Mesendoderm (in vitro differentiated cells): ENCODE measurements at regions not wholly inside any gene's neighbourhood (a gene's known extent, or its start where the extent isn't known, plus 50 kb on each side); places are given as distances from the start of the nearest gene placed in this dataset.

Source experiments
- DNase-seq: peaks from one replicate; pipeline ENCODE4 v3.0.0; 2013
- H2AK5ac ChIP-seq: 2 replicates; pipeline ENCODE4 v1.6.1; 2013; ENCODE audit warnings: low read length, inconsistent platforms
- H2BK120ac ChIP-seq: 2 replicates; pipeline ENCODE4 v1.6.1; 2013; ENCODE audit warnings: low read depth, mild to moderate bottlenecking, low read length, moderate library complexity, mixed read lengths
- H2BK15ac ChIP-seq: replicated peaks from 2 replicates; pipeline ENCODE4 v1.6.1; 2013; ENCODE audit warnings: low read depth, mild to moderate bottlenecking, moderate library complexity
- H2BK5ac ChIP-seq: 2 replicates; pipeline ENCODE4 v1.6.1; 2013; ENCODE audit warnings: low read length, inconsistent platforms
- H3K18ac ChIP-seq: 2 replicates; pipeline ENCODE4 v1.6.1; 2013; ENCODE audit warnings: mild to moderate bottlenecking, low read length, mixed read lengths
- H3K23ac ChIP-seq: one replicate; pipeline ENCODE4 v1.6.1; 2013; ENCODE audit warnings: low read length
- H3K27ac ChIP-seq: 2 replicates; pipeline ENCODE4 v1.5.1; 2013; ENCODE audit warnings: low read depth, mild to moderate bottlenecking, inconsistent platforms, low read length, moderate library complexity
- H3K27me3 ChIP-seq: 2 replicates; pipeline ENCODE4 v1.6.1; 2013; ENCODE audit warnings: low read length, control low read depth, mild to moderate bottlenecking, inconsistent platforms; ENCODE audit not compliant: insufficient read depth, poor library complexity
- H3K36me3 ChIP-seq: 2 replicates; pipeline ENCODE4 v1.6.1; 2013; ENCODE audit warnings: low read length, inconsistent platforms; ENCODE audit not compliant: control insufficient read depth, insufficient read depth
- H3K4ac ChIP-seq: one replicate; pipeline ENCODE4 v1.6.1; 2013; ENCODE audit warnings: low read depth, mild to moderate bottlenecking, low read length, moderate library complexity
- H3K4me1 ChIP-seq: 2 replicates; pipeline ENCODE4 v1.6.1; 2013; ENCODE audit warnings: low read depth, low read length, inconsistent platforms; ENCODE audit not compliant: control insufficient read depth
- H3K4me2 ChIP-seq: 2 replicates; pipeline ENCODE4 v1.6.1; 2013; ENCODE audit warnings: low read length
- H3K4me3 ChIP-seq: 2 replicates; pipeline ENCODE4 v1.5.1; 2013; ENCODE audit warnings: mild to moderate bottlenecking, low read length
- H3K56ac ChIP-seq: one replicate; pipeline ENCODE4 v1.6.1; 2013; ENCODE audit warnings: low read length
- H3K79me1 ChIP-seq: 2 replicates; pipeline ENCODE4 v1.6.1; 2013; ENCODE audit warnings: low read length, inconsistent platforms
- H3K79me2 ChIP-seq: 2 replicates; pipeline ENCODE4 v1.6.1; 2013; ENCODE audit warnings: mild to moderate bottlenecking, low read length; ENCODE audit not compliant: control insufficient read depth, insufficient read depth
- H3K9ac ChIP-seq: 2 replicates; pipeline ENCODE4 v1.6.1; 2013; ENCODE audit warnings: low read length, inconsistent platforms
- H4K5ac ChIP-seq: one replicate; pipeline ENCODE4 v1.6.1; 2013; ENCODE audit warnings: low read length
- H4K8ac ChIP-seq: one replicate; pipeline ENCODE4 v1.6.1; 2013; ENCODE audit warnings: low read depth, mild to moderate bottlenecking, control low read depth, low read length, moderate library complexity
- WGBS: extraction: QIAGEN DNeasy Blood & Tissue Kit; methylation state at CpG from one replicate; pipeline ENCODE4 v1.1.7; 2013; ENCODE audit warnings: low lambda C conversion rate, missing lambda C conversion rate; ENCODE audit not compliant: insufficient coverage; ENCODE audit errors: extremely low coverage; 5-methylcytosine and 5-hydroxymethylcytosine counted together

DNA sequence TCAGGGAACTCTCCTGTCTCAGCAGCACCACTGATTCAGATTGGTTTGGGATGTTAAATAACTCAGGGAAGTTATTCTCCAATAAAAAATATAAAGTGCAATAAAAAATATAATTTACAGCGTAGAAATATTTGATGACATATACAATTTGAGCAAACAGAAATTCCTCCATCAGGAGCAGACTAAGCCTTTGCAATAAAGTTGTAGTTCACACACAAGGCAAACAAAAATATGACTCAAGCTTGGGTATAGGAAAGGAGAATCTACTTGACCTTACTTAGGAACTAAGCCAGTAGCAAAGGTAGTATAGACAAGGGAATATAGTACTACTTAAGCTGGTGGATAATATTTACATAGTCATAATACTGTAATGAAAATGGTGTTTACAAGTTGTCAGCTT, 264.1 kb downstream of the KIF21A start:
- Histone ChIP-seq H3K4me2 (no peak overlapping the region), H4K8ac (no peak overlapping the region), H3K18ac (no peak overlapping the region), H3K4ac (no peak overlapping the region), H3K79me2 (no peaks in the 10 kb centered on the region), H2BK120ac (no peak overlapping the region), H2AK5ac (no peak overlapping the region), H3K23ac (no peak overlapping the region), H3K9ac (no peak overlapping the region), H3K36me3 (no peaks in the 10 kb centered on the region), H3K27me3 (no peaks in the 10 kb centered on the region), H2BK5ac (no peak overlapping the region), H2BK15ac (no peak overlapping the region), H3K4me1 (no peaks in the 10 kb centered on the region), H3K79me1 (no peaks in the 10 kb centered on the region), H3K4me3 (no peak overlapping the region), H3K56ac (no peak overlapping the region), H3K27ac (no peak overlapping the region), H4K5ac (no peak overlapping the region)
- no CpG with 5 or more reads among the region's 1 CpG for WGBS
- no peak for DNase-seq

DNA sequence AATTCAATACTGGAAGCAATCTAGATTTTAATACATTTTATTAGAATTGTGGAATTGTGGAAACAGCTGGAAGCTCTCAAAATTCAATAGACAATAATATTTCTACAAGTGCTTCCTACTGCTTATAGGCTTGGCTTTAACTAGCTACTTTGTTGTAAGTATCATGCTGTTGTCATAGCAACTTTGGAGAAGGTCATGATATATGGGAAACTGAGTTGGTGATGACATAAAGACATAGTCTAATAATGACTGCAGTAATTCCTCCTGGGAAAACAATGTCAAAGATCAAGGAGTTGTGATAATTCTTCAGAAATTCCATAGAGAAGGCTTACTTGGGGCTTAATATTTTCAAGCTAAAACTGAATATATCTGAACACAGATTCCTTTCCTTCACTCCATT, 266.6 kb downstream of the KIF21A start:
- Histone ChIP-seq H4K8ac (no peak overlapping the region), H3K18ac (no peak overlapping the region), H3K56ac (no peak overlapping the region), H3K27me3 (no peaks in the 10 kb centered on the region), H2BK15ac (no peak overlapping the region), H3K79me2 (no peaks in the 10 kb centered on the region), H3K4ac (no peak overlapping the region), H2BK5ac (no peak overlapping the region), H3K23ac (no peak overlapping the region), H3K4me1 (no peaks in the 10 kb centered on the region), H3K4me3 (no peak overlapping the region), H3K79me1 (no peaks in the 10 kb centered on the region), H3K27ac (no peak overlapping the region), H2AK5ac (no peak overlapping the region), H3K9ac (no peak overlapping the region), H3K36me3 (no peaks in the 10 kb centered on the region), H2BK120ac (no peak overlapping the region), H4K5ac (no peak overlapping the region), H3K4me2 (no peak overlapping the region)
- DNase-seq: no peak

DNA sequence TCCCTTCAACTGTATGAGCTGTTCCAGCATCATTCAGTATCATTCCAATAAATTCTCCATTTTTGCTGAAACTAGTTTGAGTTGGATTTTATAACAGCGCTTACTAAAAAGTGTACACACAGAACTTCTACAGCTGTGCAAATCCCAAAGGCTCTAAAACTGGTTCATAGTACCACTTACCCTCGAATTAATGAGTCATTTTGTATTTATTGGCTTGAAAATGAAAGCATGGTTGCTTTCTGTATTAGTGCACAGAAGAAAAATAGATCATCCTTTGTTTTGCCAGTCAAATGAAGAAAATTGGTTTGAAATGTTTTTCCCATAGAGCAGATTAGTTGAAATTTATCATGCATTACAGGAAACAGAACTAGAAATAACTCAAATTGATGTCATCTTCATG, 268.3 kb upstream of the CPNE8 start:
- Histone ChIP-seq H2BK15ac (no peak overlapping the region), H3K9ac (no peak overlapping the region), H3K27me3 (no peaks in the 10 kb centered on the region), H3K79me2 (no peaks in the 10 kb centered on the region), H2AK5ac (no peak overlapping the region), H3K36me3 (no peaks in the 10 kb centered on the region), H3K4me2 (no peak overlapping the region), H3K23ac (no peak overlapping the region), H3K4me1 (no peaks in the 10 kb centered on the region), H3K56ac (no peak overlapping the region), H3K18ac (no peak overlapping the region), H3K27ac (no peak overlapping the region), H2BK120ac (no peak overlapping the region), H4K5ac (no peak overlapping the region), H3K4ac (no peak overlapping the region), H3K79me1 (no peaks in the 10 kb centered on the region), H3K4me3 (no peak overlapping the region), H4K8ac (no peak overlapping the region), H2BK5ac (no peak overlapping the region)
- DNase-seq: no peak
- no CpG with 5 or more reads among the region's 2 CpGs for WGBS

DNA sequence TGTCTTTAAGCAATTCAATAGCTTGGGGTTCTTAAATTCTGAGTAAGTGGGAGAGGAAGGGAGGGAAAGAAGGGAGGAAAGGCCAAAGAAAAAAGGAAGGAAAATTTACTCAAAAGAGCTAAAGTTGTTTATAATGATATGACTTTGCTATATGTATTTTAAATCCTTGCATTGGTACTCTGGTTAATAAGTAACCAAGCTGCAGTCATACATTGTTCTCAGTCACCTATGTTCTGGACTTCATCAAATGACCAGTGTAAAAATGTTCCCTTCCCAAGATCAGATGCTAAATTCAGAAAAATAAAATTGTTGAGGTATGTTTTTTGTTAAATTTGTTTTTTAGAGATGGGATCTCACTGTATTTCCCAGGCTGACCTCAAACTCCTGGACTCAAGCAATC, 259.9 kb upstream of the CPNE8 start:
- Histone ChIP-seq H4K5ac (no peak overlapping the region), H3K4ac (no peak overlapping the region), H3K9ac (no peak overlapping the region), H3K36me3 (no peaks in the 10 kb centered on the region), H3K79me2 (no peaks in the 10 kb centered on the region), H3K4me1 (no peaks in the 10 kb centered on the region), H2BK15ac (no peak overlapping the region), H2BK120ac (no peak overlapping the region), H3K4me3 (no peak overlapping the region), H3K27me3 (no peaks in the 10 kb centered on the region), H4K8ac (no peak overlapping the region), H3K4me2 (no peak overlapping the region), H3K56ac (no peak overlapping the region), H3K79me1 (no peaks in the 10 kb centered on the region), H2BK5ac (no peak overlapping the region), H2AK5ac (no peak overlapping the region), H3K23ac (no peak overlapping the region), H3K18ac (no peak overlapping the region), H3K27ac (no peak overlapping the region)
- DNase-seq: no peak

DNA sequence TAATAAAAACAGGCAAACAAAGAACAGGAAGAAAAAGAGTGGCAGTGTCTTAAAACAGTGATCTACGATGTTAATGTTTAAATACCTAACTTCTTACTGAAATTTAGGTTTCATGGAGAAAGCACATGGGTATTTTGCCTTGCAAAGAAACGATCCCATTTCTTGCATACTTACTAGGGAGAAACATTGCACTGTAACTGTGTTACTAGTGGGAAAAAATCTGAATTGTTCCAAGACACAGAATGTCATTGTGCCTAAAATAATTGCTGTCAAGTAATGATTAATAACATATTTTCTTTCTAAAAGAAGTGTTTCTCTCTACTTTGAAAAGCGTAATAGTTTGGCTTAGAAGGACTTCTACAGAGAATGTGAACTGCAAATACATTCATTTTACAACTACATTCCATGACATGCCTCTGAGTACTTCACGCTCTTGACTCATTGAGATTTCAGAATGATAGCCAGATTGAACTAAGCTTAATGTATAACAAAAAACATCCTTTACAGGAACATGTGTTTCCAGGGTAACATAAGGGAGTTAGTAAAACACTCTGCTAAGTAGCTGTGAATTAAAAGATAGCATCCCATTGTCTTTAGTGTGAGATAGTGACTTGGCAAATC, 256.2 kb upstream of the CPNE8 start:
- Histone ChIP-seq H3K79me1 (no peaks in the 10 kb centered on the region), H4K5ac (no peak overlapping the region), H3K27ac (no peak overlapping the region), H2AK5ac (no peak overlapping the region), H2BK15ac (no peak overlapping the region), H3K9ac (no peak overlapping the region), H3K36me3 (no peaks in the 10 kb centered on the region), H4K8ac (no peak overlapping the region), H3K4me1 (no peaks in the 10 kb centered on the region), H3K27me3 (no peaks in the 10 kb centered on the region), H3K79me2 (no peaks in the 10 kb centered on the region), H3K56ac (no peak overlapping the region), H3K18ac (no peak overlapping the region), H2BK5ac (no peak overlapping the region), H3K4ac (no peak overlapping the region), H3K4me3 (no peak overlapping the region), H2BK120ac (no peak overlapping the region), H3K23ac (no peak overlapping the region), H3K4me2 (no peak overlapping the region)
- no CpG with 5 or more reads among the region's 4 CpGs for WGBS
- DNase-seq: peak; percentile 93

DNA sequence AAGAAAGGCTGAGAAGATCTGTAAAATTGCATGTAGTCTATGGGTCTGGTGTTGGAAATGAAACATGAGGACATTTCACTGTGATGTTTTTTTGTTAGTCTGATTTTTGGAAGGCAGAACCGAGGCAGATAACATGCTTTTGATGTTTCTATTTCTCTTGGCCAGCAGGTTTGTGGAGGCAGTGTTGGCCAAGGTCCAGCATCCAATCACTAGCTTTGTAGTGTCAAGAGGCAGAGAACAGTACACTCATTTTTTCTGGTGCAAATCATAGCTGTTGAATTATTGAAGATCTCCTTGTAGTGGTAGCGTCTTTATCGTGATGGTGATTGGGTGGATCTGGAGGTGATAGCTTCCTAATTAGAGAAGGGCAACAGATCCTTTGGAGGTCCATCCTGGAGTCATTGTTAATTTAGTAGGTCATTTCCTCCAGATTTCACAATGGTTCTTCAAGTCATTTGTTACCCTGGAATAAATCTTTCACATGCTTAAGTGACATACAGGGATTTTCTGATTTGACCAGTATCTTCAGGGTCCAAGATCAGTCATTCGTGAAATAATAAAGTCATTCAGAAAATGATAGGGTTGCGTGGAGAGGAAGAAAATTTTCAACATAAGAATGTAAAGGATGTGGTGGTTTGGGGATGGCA, 252.4 kb upstream of the CPNE8 start:
- H3K27me3 ChIP-seq: no peaks in the 10 kb centered on the region
- no peak for DNase-seq
- H3K18ac ChIP-seq: no peak overlapping the region
- no peak overlapping the region for H3K27ac ChIP-seq
- H3K9ac ChIP-seq: no peak overlapping the region
- no peak overlapping the region for H4K8ac ChIP-seq
- H2AK5ac ChIP-seq: no peak overlapping the region
- no peak overlapping the region for H2BK5ac ChIP-seq
- no peak overlapping the region for H3K4me2 ChIP-seq
- no peaks in the 10 kb centered on the region for H3K79me1 ChIP-seq
- H3K23ac ChIP-seq: no peak overlapping the region
- no peak overlapping the region for H3K4me3 ChIP-seq
- no peaks in the 10 kb centered on the region for H3K36me3 ChIP-seq
- no peak overlapping the region for H3K4ac ChIP-seq
- H2BK120ac ChIP-seq: no peak overlapping the region
- H3K56ac ChIP-seq: no peak overlapping the region
- H3K4me1 ChIP-seq: no peaks in the 10 kb centered on the region
- H4K5ac ChIP-seq: no peak overlapping the region
- no peak overlapping the region for H2BK15ac ChIP-seq
- no peaks in the 10 kb centered on the region for H3K79me2 ChIP-seq
- no CpG with 5 or more reads among the region's 5 CpGs for WGBS
